Neural progenitor cell (in vitro differentiated cells): ENCODE measurements at regions not wholly inside any gene's neighbourhood (a gene's known extent, or its start where the extent isn't known, plus 50 kb on each side); places are given as distances from the start of the nearest gene placed in this dataset.
"Not testable (repeated sequence)": the region's sequence is repeated elsewhere in the genome, so short reads cannot be mapped to it uniquely, and the experiment has no call there.

Experiments used
- DNase-seq: peaks from one replicate; pipeline ENCODE4 v3.0.0-alpha.2; 2016; ENCODE audit warnings: low spot score
- H2AFZ ChIP-seq: fragments of 200-600 bp; sonication (generic); replicated peaks from 2 replicates; pipeline ENCODE4 v1.6.1; 2016; ENCODE audit warnings: antibody characterized with exemption
- H3F3A ChIP-seq: fragments of 200-600 bp; sonication (generic); 2 replicates; pipeline ENCODE4 v1.6.1; 2016; ENCODE audit warnings: antibody characterized with exemption, low read depth
- H3K27ac ChIP-seq: fragments of 200-600 bp; sonication (generic); 2 replicates; pipeline ENCODE4 v1.5.1; 2016; ENCODE audit warnings: mild to moderate bottlenecking
- H3K27me3 ChIP-seq: fragments of 200-600 bp; sonication (generic); 2 replicates; pipeline ENCODE4 v1.6.1; 2016; ENCODE audit warnings: mild to moderate bottlenecking, moderate library complexity
- H3K36me3 ChIP-seq: fragments of 200-600 bp; sonication (generic); 2 replicates; pipeline ENCODE4 v1.5.1; 2016
- H3K4me1 ChIP-seq: fragments of 200-600 bp; sonication (generic); 2 replicates; pipeline ENCODE4 v1.6.1; 2016; ENCODE audit warnings: mixed run types
- H3K4me2 ChIP-seq: fragments of 200-600 bp; sonication (generic); 2 replicates; pipeline ENCODE4 v1.6.1; 2016
- H3K4me3 ChIP-seq: fragments of 200-600 bp; sonication (generic); 2 replicates; pipeline ENCODE4 v1.5.1; 2016
- H3K79me2 ChIP-seq: fragments of 200-600 bp; sonication (generic); 2 replicates; pipeline ENCODE4 v1.6.1; 2016; ENCODE audit warnings: low read depth
- H3K9ac ChIP-seq: fragments of 200-600 bp; sonication (generic); 2 replicates; pipeline ENCODE4 v1.6.1; 2016
- H3K9me3 ChIP-seq: fragments of 200-600 bp; sonication (generic); 2 replicates; pipeline ENCODE4 v1.5.1; 2016; ENCODE audit warnings: low read depth
- H4K20me1 ChIP-seq: fragments of 200-600 bp; sonication (generic); 2 replicates; pipeline ENCODE4 v1.6.1; 2016; ENCODE audit warnings: low read depth
- H3K27ac Mint-ChIP-seq: 3 replicates; pipeline ENCODE4 v1.8.0; 2021; ENCODE audit warnings: mixed read lengths
- H3K27me3 Mint-ChIP-seq: 2 replicates; pipeline ENCODE4 v1.8.0; 2022; ENCODE audit warnings: low read depth, mild to moderate bottlenecking, inconsistent platforms, moderate library complexity, mixed read lengths; ENCODE audit not compliant: insufficient read depth
- H3K36me3 Mint-ChIP-seq: 3 replicates; pipeline ENCODE4 v1.8.0; 2021; ENCODE audit warnings: mixed read lengths
- H3K4me1 Mint-ChIP-seq: 3 replicates; pipeline ENCODE4 v1.8.0; 2021; ENCODE audit warnings: mixed read lengths
- H3K4me3 Mint-ChIP-seq: 3 replicates; pipeline ENCODE4 v1.8.0; 2021; ENCODE audit warnings: mild to moderate bottlenecking, moderate library complexity, mixed read lengths
- H3K9me3 Mint-ChIP-seq: 3 replicates; pipeline ENCODE4 v1.8.0; 2020; ENCODE audit warnings: mixed read lengths
- EZH2 ChIP-seq: fragments of 200-600 bp; sonication (generic); IDR thresholded peaks from 2 replicates; pipeline ENCODE4 v1.6.1; 2017; ENCODE audit warnings: antibody characterized with exemption, mild to moderate bottlenecking, moderate library complexity
- EZH2phosphoT487 ChIP-seq: fragments of 200-600 bp; sonication (generic); IDR thresholded peaks from 2 replicates; pipeline ENCODE4 v1.6.1; 2017; ENCODE audit warnings: antibody characterized with exemption
- TF ChIP-seq, protein P1 (sequence below): fragments of 200-600 bp; sonication (generic); IDR thresholded peaks from 2 replicates; pipeline ENCODE4 v1.5.1; 2017; ENCODE audit warnings: antibody characterized with exemption, mild to moderate bottlenecking

DNA sequence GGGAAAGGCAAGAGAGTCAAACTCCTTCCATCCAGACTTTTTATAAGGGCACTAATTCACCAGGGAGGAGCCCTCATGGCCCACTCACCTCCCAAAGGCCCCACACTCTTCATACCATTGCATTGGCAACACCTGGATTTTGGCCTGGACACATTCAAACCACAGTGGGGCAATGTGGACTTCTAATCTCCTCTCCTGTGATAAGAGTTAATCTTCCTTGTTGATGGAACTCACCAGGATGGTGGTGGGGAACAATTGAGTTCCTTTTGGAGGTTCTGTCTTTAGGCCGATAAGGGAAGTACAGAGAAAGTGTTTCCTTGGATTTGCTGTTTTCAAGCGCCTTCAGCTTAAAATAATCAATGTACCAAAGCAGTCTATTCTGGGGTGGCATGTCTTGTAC is 268.7 kb downstream of the CD83 start:
- H3K4me1 ChIP-seq = peaks cover 38% of the 10 kb centered on the region
- no peaks in the 10 kb centered on the region for H3K36me3 ChIP-seq
- H3K27me3 Mint-ChIP-seq = peaks cover 16% of the 10 kb centered on the region
- no peak overlapping the region for H3K27ac Mint-ChIP-seq
- no peak overlapping the region for H3K4me3 ChIP-seq
- H2AFZ ChIP-seq = no peak overlapping the region
- H3K9me3 Mint-ChIP-seq = no peaks in the 10 kb centered on the region
- H3K27ac ChIP-seq = no peak overlapping the region
- no peak overlapping the region for H3K9ac ChIP-seq
- peaks cover 6% of the 10 kb centered on the region for H4K20me1 ChIP-seq
- no peaks in the 10 kb centered on the region for H3K36me3 Mint-ChIP-seq
- no peak for DNase-seq
- H3F3A ChIP-seq = peaks cover 30% of the 10 kb centered on the region
- no peaks in the 10 kb centered on the region for H3K9me3 ChIP-seq
- H3K4me3 Mint-ChIP-seq = no peak overlapping the region
- no peak overlapping the region for H3K4me2 ChIP-seq
- no peaks in the 10 kb centered on the region for H3K79me2 ChIP-seq
- peaks cover 31% of the 10 kb centered on the region for H3K4me1 Mint-ChIP-seq
- H3K27me3 ChIP-seq = no peaks in the 10 kb centered on the region
- TF ChIP-seq, protein P1, sequence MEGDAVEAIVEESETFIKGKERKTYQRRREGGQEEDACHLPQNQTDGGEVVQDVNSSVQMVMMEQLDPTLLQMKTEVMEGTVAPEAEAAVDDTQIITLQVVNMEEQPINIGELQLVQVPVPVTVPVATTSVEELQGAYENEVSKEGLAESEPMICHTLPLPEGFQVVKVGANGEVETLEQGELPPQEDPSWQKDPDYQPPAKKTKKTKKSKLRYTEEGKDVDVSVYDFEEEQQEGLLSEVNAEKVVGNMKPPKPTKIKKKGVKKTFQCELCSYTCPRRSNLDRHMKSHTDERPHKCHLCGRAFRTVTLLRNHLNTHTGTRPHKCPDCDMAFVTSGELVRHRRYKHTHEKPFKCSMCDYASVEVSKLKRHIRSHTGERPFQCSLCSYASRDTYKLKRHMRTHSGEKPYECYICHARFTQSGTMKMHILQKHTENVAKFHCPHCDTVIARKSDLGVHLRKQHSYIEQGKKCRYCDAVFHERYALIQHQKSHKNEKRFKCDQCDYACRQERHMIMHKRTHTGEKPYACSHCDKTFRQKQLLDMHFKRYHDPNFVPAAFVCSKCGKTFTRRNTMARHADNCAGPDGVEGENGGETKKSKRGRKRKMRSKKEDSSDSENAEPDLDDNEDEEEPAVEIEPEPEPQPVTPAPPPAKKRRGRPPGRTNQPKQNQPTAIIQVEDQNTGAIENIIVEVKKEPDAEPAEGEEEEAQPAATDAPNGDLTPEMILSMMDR = no peak
- TF ChIP-seq EZH2 (no peak), EZH2phosphoT487 (no peak)

DNA sequence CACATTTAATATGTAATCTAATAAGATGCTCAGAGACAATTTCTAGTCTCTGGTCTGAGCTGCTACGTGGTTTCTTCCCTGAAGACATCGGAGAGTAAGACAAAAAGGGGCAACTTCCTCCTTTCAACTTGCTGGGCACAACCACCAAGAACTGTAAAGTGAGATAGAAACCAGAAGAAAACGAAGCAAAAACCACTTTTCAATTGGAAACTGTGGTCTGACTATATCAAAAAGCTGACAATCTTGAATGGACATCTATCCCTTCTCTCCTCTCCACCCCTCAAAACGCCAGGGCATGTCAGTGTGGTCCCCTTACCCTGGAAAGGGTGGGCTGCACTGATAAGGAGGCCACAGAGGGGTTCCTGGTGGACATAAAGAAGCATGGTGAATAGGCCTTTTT is 269.1 kb downstream of the CD83 start:
- no peaks in the 10 kb centered on the region for H3K9me3 ChIP-seq
- no peaks in the 10 kb centered on the region for H3K27me3 ChIP-seq
- H3K9me3 Mint-ChIP-seq = no peaks in the 10 kb centered on the region
- H3K4me1 ChIP-seq = peaks cover 34% of the 10 kb centered on the region
- H3K27ac Mint-ChIP-seq = no peak overlapping the region
- no peak for DNase-seq
- no peaks in the 10 kb centered on the region for H3K79me2 ChIP-seq
- no peaks in the 10 kb centered on the region for H3K36me3 Mint-ChIP-seq
- no peak overlapping the region for H3K4me3 Mint-ChIP-seq
- no peak overlapping the region for H3K4me2 ChIP-seq
- peaks cover 16% of the 10 kb centered on the region for H3K27me3 Mint-ChIP-seq
- H3K27ac ChIP-seq = no peak overlapping the region
- peaks cover 27% of the 10 kb centered on the region for H3K4me1 Mint-ChIP-seq
- H2AFZ ChIP-seq = no peak overlapping the region
- H3K36me3 ChIP-seq = no peaks in the 10 kb centered on the region
- no peak for TF ChIP-seq EZH2
- H4K20me1 ChIP-seq = peaks cover 2% of the 10 kb centered on the region
- no peak overlapping the region for H3K4me3 ChIP-seq
- H3K9ac ChIP-seq = no peak overlapping the region
- peaks cover 26% of the 10 kb centered on the region for H3F3A ChIP-seq

DNA sequence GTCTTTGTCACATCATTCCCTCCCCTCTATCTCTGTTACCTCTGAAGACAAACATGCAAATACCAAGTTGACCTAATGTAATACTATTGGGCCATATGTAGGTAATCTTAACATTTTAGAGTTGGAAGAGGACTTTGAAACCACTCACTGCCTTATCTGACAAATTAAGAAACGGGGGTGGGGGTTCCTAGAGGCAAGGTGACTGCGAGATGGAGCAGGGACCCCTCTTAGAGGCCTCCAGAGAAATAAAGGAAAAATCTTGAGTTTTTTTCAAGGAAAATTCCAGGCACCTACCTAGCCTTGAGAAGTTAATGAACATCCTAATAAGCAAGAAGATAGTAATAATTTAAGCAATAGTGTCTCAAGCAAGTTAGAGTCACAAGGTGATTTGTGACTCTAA is 270.8 kb downstream of the CD83 start:
- Mint-ChIP-seq H3K27me3 (peaks cover 13% of the 10 kb centered on the region), H3K4me1 (peaks cover 13% of the 10 kb centered on the region), H3K27ac (no peak overlapping the region), H3K9me3 (no peaks in the 10 kb centered on the region), H3K36me3 (no peaks in the 10 kb centered on the region), H3K4me3 (no peak overlapping the region)
- H4K20me1 ChIP-seq = no peaks in the 10 kb centered on the region
- H2AFZ ChIP-seq = no peak overlapping the region
- H3K27me3 ChIP-seq = no peaks in the 10 kb centered on the region
- TF ChIP-seq, protein P1 = no peak
- TF ChIP-seq EZH2 (no peak), EZH2phosphoT487 (no peak)
- H3K36me3 ChIP-seq = no peaks in the 10 kb centered on the region
- H3K4me2 ChIP-seq = no peak overlapping the region
- H3K9ac ChIP-seq = no peak overlapping the region
- no peak overlapping the region for H3K27ac ChIP-seq
- peaks cover 17% of the 10 kb centered on the region for H3K4me1 ChIP-seq
- H3F3A ChIP-seq = peaks cover 14% of the 10 kb centered on the region
- no peak for DNase-seq
- no peaks in the 10 kb centered on the region for H3K9me3 ChIP-seq
- no peak overlapping the region for H3K4me3 ChIP-seq
- H3K79me2 ChIP-seq = no peaks in the 10 kb centered on the region

DNA sequence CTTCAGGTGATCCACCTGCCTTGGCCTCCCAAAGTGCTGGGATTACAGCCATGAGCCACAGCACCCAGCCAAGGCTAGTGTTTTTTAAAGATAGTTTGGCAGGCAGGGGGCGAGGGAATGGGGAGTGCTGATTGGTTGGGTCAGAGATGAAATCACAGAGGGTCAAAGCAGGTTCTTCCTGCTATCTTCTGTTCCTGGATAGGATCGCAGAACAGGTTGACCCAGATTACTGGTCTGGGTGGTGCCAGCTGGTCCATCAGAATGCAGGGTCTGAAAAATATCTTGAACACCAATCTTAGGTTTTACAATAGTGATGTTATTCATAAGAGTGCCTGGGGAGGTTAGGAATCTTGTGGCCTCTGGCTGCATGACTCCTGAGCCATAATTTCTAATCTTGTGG is 272.2 kb downstream of the CD83 start:
- H3K4me3 Mint-ChIP-seq, H3K27me3 ChIP-seq, H3F3A ChIP-seq, H3K4me2 ChIP-seq, H3K4me1 ChIP-seq, H3K4me3 ChIP-seq, H3K27ac ChIP-seq, H3K27ac Mint-ChIP-seq, H2AFZ ChIP-seq, DNase-seq, H3K36me3 Mint-ChIP-seq, H3K79me2 ChIP-seq, H3K9me3 ChIP-seq, H3K9me3 Mint-ChIP-seq, H3K9ac ChIP-seq, H4K20me1 ChIP-seq, H3K36me3 ChIP-seq: not testable (repeated sequence)
- Mint-ChIP-seq H3K27me3 (peaks cover 11% of the 10 kb centered on the region), H3K4me1 (peaks cover 11% of the 10 kb centered on the region)
